KG1 (cell line): ENCODE measurements at regions not wholly inside any gene's neighbourhood (a gene's known extent, or its start where the extent isn't known, plus 50 kb on each side); places are given as distances from the start of the nearest gene placed in this dataset.
"Not testable (repeated sequence)": the region's sequence is repeated elsewhere in the genome, so short reads cannot be mapped to it uniquely, and the experiment has no call there.

Experiments used
- DNase-seq: peaks from one replicate; lab custom pipeline; 2025; lab: John Stamatoyannopoulos, UW

- no peak for DNase-seq
These were observed 170.2 kb downstream of the HSD17B3 start for GRCh38 chr9:96131825-96132224.

DNA sequence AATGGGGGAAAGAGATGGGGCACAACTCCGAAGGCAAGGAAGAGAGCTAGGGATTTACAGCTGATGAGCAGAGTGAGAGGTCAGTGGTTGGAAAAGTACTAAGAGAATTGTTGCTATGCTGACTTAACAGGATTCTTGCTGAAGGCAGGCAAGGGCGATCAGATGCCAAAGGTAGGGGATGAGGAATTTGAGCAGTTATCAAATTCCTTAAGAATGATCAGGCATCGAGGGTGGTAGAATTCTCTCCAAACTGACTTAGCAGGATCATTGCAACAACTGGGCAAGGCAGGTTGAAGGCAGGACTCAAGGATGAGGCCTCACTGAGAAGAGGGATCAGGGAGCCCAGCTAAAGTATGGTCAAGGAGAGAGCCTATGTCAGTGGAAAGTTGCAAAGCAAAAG is 171.0 kb downstream of the HSD17B3 start:
- DNase-seq, result no peak

- no peak for DNase-seq
These were observed 172.2 kb downstream of the HSD17B3 start for GRCh38 chr9:96129747-96130146.

DNA sequence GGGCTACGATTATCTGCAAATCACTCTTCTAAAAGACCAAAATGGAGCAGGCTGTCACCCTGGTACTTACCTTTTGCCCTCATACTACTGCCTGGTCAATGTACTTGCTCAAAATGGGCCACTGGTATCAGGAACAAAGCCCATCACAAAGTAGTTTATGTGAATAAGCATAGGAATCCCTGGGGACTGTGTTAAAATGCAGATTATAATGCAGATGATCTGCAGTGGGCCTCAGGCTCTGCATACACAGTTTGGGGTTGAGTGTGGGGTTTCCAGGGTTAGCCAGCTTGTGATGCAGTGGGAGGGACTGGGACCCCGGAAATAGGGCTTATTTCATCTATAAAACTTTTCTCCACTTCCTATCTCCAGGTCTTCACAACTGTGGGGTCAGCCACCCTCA is 173.1 kb downstream of the HSD17B3 start:
- DNase-seq, result no peak

DNA sequence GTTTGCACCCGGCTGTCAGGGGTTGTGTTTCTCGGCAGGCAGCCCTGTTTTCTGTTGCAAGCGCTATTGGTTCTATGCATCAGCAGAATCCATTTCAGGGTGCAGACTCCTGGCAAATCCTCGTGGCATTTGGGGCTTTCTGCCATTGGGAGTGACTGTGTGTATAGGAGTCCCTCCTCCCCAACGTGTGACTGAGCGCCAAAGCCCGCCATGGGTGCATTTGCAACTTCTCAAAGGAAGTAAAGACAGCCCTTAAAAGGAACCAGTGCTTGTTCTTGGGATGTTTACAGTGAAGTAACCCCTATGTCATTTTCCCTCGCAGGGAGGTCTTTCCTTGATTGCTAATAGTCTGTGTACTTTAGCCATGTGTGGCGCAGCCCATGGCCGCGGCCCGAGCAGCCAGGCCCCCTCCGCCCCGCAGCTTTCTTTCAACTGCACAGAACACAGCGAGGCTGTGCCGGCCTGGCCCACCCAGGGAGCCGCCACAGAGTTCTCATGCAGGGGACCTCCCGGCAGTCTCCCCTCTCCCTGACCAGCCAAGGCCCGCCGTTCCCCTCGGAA is 175.6 kb downstream of the HSD17B3 start:
- DNase-seq, result no peak

- no peak for DNase-seq
These were observed 176.4 kb downstream of the HSD17B3 start for GRCh38 chr9:96125624-96126023.

DNA sequence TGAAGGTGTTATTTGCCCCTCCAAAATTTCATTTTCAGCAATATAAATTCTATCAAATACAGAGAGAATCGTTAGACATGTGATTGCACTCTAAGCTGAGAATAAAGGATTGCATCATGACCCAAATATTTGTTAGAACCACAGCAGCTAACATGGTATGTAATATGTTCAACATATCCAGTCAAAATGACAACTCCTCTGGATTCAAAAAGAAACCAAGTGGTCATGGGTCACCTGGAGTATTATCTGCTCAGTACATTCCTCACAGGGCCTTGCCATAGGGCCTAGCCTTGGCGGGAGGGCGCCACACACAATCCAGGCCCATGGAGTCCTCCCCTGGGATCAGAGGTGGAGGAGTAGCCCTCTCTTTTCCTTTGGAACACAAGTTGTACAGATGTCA is 179.2 kb downstream of the HSD17B3 start:
- DNase-seq, result no peak

DNA sequence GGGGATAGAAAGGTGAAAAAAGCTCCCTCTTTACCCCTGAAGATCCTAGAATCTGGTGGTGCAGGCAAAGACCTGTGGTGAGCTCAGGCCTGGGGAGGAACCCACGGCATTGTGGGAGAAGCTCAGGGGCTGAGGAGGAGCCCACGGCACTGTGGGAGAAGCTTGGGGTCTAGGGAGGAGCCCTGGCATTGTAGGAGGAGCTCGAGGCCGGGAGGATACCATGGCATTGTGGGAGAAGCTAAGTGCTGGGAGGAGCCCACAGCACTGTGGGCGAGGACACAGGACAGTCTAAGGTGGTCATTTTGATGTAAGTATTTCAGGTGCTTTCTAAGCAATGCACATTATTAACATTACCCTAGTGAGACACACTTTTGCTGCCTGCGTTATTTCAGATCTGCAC is 179.7 kb downstream of the HSD17B3 start:
- no peak for DNase-seq

- no peak for DNase-seq
These were observed 180.8 kb downstream of the HSD17B3 start for GRCh38 chr9:96121136-96121535.

GRCh38 chr9:96117398-96118080 is 184.4 kb downstream of the HSD17B3 start:
- no peak for DNase-seq

DNA sequence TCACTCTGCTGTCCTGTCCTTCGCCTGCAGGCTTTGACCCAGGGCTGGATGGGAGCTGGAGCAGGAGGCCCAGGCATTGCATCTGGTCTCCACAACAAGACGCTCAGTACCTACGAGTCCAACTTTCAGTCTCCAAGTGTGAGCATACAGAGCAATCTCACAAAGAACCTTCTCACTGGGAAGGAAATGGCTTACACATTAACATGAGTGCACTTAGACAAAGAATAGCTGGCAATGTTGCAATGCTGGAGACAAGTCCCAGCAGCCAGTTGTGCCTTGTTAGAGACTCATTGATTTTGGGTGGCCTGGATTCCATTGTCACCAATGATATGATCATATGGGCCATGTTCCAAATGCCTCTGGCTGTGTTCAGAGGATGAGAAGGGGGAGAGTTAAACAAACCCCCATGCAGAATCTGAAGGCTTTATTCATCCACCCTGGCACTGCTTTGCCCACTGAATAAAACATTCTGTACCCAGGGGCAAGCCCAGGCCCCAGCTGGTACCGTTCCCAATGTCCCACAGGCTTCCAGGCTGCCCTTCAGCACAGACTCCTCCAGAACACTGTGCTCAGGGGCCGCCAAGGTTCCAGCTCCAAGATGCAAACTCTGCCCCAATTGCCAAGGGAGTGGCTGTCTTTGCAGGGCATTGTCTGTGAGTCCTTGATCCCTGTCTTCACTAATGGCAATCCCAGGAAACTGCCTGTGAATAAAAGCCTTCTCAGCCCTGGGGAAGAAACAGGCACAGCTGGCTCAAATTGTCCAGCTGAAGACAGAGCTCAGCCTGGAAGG is 185.5 kb downstream of the HSD17B3 start:
- no peak for DNase-seq

GRCh38 chr9:96115836-96116235 is 186.1 kb downstream of the HSD17B3 start:
- no peak for DNase-seq

- DNase-seq, result no peak
These were observed 188.9 kb downstream of the HSD17B3 start for GRCh38 chr9:96113032-96113431.

DNA sequence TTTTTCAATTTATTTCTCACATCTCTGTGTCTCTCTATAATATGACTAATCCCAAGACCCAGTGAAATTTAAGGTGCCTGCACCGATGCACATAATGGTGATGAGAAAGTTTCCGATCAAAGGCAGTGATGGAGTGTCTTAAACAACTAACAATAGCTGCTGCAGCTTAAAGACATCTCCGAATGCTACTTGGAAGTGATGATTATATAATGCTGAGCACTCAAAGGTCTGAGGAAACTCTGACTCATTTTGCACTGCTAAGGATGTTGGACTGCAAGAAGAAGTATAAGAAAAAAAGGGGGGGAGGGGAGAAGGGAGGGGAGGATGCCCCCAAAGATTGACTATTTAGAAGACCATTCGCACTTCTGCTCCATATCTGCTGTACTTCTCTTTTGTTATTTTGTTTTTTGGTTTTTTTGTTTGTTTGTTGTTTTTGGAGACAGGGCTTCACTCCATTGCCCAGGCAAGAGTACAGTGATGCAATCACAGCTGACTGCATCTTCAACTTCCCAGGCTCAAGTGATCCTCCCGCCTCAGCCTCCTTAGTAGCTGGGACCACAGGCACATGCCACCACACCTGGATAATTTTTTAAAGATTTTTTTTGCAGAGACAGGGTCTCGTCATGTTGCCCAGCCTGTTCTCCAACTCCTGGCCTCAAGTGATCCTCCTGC is 192.2 kb downstream of the HSD17B3 start:
- DNase-seq, result no peak

GRCh38 chr9:96108691-96109380 is 193.1 kb downstream of the HSD17B3 start:
- no peak for DNase-seq

- no peak for DNase-seq
These were observed 194.5 kb downstream of the HSD17B3 start for GRCh38 chr9:96107436-96107835.

- DNase-seq, result no peak
These were observed 201.3 kb downstream of the HSD17B3 start for GRCh38 chr9:96100385-96101300.

- DNase-seq, result not testable (repeated sequence)
These were observed 211.3 kb downstream of the HSD17B3 start for GRCh38 chr9:96090630-96091029.

GRCh38 chr9:96089452-96090085 is 212.4 kb downstream of the HSD17B3 start:
- no peak for DNase-seq

DNA sequence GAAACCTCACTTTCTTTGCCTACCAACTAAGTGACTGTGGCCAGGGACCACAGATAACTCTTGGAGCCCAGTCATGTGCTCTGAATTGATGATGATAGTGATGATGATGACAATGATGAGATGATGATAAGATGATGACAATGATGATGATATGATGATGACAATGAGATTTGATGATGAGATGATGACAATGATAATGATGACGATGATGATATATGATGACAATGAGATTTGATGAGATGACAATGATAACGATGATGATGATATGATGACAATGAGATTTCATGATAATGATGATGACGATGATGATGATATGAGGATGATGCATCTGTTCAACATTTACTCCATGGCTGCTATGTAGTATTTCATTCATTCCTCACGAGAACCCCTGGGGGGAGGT is 213.0 kb downstream of the ERCC6L2 start:
- no peak for DNase-seq
